HG02840 (cell line): ENCODE measurements at regions not wholly inside any gene's neighbourhood (a gene's known extent, or its start where the extent isn't known, plus 50 kb on each side); places are given as distances from the start of the nearest gene placed in this dataset.
"Not testable (repeated sequence)": the region's sequence is repeated elsewhere in the genome, so short reads cannot be mapped to it uniquely, and the experiment has no call there.

Experiments used
- ATAC-seq: cut with Tn5 transposase; IDR thresholded peaks from one replicate; pipeline ENCODE4 v1.9.1; 2021; ENCODE audit warnings: mild to moderate bottlenecking, moderate library complexity, moderate number of reproducible peaks; ENCODE audit not compliant: unreplicated experiment, low FRiP score

DNA sequence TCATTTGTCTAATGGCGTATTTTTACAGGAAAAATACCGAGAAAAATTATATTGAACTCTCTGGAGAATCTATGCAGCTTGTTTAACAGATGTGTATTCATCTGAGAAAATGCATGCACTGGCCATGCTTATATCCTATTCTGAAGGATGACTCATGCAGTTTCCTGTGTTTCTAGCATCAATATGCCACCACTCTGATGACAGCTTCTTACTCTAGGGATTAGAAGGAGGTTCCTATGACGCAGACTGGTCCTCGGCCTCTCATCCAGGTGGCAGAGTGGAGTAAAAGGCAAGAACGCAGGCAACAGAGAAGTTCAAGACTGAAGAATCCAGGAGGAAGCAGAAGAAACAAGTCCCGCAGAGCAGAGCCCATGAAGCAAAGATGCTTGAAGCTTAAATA is 910.0 kb upstream of the ROBO1 start:
- ATAC-seq: no peak

DNA sequence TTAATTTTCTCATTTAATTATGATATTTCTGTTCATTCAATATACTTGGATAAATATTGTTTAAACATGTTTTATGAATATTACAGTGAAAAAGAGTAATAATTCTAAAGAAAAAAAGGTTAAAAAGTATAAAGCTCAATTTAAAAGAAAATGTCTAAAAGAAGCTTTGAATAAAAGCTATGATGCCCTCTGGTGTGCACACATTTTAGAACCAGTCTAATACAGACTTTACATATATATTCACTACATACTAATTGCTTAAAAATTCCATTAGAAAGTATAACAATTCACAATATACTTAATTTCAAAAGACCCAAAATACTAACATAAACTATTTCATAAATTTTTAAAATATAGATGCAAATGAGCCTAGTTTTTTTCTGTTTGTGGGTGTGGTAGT is 909.1 kb upstream of the ROBO1 start:
- no peak for ATAC-seq

DNA sequence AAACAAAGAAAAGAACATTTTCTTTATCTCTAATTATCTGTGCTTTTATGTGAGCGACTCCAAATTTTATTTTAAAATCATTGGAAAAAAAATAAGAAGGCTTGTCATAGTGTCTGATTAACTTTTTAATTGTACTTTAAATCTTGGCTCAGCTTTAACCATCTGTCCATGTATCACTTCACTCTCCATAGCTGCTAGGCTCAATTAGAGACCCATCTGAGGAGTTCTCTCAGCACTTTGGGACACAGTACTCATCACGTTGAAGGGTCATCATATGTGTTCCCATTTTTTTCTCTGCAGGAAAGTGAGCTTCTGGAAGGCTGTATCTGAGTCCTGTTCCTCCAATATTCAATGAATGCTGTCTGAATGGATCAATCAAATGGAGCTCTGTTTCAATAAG is 908.5 kb upstream of the ROBO1 start:
- ATAC-seq: no peak

DNA sequence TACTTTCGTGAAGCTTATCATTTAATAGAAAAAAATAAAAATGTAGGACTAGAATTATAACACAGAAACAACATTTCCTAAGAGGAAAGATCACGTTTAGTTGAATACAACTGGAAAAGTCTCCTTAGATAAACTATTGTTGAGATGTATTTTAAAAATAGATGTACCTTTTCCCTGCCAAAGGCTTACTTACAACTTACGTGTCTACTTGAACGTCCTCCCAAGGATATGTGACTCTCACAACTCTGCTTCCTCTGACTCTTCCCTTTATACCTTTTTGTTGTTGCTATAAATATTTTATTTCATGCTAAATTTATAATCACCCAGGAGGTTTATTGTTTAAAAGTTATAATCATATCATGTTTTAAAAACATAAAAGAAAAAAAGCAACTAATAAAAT is 908.0 kb upstream of the ROBO1 start:
- ATAC-seq: no peak

DNA sequence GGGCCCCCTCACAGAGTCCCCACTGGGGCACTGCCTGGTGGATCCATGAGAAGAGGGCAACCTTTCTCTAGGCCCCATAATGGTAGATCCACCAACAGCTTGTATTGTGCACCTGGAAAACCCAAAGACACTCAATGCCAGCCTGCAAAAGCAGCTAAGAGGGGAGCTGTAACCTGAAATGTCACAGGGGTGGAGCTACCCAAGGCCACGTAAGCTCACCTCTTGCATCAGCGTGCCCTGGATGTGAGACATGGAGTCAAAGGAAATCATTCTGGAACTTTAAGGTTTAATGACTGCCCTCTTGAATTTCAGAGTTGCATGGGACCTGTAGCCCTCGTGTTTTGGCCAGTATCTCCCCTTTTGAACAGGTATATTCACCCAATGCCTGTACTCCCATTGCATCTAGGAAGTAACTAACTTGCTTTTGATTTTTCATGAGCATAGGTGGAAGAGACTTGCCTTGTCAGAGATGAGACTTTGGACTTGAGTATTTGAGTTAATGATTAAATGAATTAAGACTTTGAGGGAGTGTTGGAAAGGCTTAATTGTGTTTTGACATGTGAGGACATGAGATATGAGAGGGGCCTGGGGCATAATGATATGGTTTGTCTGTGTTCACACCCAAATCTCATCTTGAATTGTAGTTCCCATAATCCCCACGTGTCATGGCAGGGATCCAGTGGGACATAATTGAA is 900.9 kb upstream of the ROBO1 start:
- ATAC-seq: no peak

DNA sequence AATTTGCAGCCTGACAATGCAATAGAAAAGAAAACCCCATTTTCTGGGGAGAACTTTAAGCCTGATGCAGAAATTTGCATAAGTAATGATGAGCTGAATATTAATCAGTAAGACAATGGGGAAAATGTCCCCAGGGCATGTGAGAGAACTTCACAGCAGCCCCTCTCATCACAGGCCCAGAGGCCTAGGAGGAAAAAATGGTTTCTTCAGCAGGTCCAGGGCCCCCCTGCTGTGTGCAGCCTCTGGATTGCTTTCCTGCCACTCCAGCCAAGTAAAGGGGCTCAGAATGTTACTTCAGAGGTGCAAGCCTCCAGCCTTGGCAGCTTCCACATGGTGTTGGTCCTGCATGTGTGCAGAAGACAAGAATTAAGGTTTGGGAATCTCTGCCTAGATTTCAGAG is 900.3 kb upstream of the ROBO1 start:
- ATAC-seq: no peak

DNA sequence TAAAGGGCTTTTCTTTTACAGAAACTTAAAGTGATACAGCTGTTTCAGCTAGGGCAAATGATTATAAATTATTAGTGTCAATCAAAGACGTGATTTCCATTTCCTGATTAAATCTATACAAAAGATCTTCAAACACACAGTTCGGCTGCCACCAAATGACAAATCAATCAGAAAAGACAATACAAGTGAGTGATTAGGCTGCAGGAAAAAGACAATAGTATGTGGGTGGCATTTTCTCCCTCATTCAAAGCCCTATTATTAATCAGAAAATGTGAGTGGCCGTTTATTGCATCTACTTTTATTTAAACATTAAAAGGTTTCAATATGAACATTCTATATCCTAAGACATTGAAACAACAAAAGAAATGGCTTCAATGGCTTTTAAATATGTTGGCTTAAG is 895.6 kb upstream of the ROBO1 start:
- ATAC-seq: no peak

DNA sequence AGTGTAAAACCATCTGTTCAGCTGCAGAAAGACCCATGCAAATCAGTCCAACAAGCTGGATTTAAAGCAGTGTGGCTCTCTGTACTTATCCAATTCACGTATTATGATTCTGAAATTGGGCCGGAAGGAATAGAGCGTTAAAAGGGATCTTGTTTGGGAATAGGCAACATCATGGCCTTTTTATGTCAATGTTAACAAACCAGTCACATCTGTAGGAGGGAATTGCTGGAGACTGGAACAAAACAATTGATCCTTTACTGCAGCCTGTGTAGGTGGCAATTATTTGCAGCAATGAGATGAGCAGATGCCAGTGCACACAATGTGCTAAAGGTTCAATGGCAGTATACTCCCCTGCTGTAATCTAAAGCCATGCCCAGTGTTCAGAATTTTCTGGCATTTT is 887.4 kb upstream of the ROBO1 start:
- no peak for ATAC-seq

DNA sequence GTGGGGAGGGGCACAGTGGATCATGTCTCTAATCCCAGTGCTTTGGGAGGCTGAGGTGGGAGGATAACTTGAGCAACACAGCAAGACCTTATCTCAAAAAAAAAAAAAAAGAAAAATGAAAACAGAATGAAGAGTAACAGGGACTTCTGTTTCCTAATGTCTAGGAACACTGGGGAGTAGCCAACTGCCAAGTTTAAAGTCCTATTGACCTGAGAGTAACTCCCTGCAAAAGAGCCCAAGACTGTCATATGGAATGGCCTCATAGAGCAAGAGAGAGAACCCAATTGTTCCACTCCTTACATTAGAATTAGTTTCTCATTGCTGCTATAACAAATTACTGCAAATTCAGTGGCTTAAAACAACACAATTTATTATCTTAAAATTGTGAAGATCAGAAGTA is 881.4 kb upstream of the ROBO1 start:
- no peak for ATAC-seq

DNA sequence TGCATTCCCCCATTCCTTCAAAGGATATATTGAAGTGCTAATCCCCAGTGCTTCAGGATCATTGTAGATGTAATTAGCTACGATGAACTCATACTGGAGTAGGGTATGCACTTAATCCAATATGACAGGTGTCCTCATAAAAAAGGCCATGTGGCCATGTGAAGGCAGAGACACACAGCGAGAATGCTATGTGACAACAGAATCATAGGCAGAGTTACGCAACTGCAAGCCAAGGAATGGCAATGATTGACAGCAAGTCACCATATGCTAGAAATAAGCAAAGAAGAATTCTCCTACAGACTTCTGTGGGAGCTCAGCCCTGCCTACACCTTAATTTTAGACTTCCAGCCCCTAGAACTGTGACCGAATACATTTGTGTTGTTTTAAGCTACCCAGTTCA is 875.6 kb upstream of the ROBO1 start:
- ATAC-seq: no peak

DNA sequence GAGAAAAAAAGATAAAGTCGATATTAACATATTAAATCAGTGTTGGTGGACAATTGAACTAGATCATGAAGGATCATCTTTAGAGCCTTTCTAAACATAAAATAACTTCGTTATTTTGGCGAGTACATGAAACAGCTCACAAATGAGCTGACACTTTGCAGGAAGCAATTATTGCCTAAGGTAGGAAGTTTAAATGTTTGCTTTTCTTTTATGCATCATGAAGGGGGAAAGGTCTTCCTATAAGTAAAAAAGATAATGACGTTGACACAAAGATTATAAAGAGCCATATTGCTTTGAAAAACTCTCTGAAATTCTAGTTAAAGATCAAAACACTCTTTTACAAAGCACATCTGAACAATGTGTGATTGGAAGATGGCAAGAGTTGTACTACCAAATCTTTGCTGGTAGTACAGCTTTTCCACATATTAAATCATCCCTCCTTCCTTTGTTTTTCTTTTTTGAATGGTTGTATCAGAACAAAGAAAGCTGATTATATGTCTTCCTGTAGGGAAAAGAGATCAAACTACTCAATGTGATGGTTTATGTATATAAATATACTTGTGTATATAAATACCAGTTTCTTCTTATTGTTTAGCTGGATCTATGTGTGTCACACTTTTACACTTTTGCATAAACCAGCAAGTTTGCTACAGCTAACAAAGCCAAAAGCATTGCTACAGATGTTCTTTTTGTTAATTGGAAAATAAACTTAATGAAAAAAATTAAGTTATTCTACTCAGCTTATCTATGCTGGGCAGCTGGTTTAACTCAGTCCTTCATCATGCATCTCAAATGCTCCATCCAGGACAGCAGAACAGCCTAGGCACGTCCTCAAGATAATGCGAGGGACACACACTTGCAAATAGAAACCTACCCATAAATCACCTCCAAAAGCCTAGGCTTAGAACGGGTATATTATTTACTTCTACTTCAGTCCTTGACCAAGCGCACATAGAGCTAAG is 850.8 kb upstream of the ROBO1 start:
- ATAC-seq: no peak

DNA sequence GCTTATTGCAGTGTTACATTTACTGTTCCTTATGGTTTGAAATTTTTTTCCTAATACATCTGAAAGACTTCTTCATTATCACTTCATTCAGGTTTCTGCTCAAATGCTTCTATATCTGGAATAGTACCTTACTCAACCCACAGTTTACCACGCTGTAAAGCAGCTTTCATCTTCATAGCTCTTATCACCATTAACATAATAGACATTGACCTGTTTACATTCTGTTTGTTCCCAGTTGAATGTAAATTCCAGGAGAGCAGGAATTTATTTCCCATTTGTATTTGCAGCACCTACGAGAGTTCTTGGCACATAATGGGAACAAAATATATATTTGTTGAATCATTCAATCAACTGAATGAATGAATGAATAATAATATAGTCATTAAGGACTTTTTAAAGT is 844.6 kb upstream of the ROBO1 start:
- no peak for ATAC-seq

DNA sequence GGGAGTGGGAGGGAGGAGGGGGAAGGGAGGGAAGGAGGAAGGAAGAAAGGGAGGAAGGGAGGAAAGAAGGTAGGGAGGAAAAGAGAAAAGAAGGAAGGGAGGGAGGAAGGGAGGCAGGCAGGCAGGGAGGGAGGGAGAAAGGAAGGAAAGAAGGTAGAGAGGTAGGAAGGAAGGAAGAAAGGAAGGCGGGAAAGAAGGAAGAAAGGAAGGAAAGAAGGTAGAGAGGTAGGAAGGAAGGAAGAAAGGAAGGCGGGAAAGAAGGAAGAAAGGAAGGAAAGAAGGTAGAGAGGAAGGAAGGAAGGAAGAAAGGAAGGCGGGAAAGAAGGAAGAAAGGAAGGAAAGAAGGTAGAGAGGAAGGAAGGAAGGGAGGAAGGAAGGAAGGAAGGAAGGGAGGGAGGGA is 840.3 kb upstream of the ROBO1 start:
- ATAC-seq: not testable (repeated sequence)

DNA sequence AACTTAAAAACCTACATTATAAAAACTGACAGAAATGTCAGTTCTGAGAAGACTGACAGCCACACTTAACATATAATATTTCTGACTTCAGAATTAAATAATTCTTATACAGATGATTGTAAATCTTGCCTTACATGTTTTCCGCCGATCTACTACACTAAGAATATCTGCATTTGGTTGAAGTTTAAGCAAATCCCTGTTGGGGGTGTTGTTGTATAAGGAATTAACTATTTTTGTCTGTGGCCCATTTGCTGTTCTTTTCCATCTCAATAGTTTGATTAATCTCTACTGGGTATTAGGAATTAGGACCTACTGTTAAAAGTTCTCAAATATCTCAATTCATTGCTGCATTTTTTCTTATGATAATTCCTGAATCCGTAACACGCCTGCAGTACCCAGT is 838.3 kb upstream of the ROBO1 start:
- no peak for ATAC-seq

DNA sequence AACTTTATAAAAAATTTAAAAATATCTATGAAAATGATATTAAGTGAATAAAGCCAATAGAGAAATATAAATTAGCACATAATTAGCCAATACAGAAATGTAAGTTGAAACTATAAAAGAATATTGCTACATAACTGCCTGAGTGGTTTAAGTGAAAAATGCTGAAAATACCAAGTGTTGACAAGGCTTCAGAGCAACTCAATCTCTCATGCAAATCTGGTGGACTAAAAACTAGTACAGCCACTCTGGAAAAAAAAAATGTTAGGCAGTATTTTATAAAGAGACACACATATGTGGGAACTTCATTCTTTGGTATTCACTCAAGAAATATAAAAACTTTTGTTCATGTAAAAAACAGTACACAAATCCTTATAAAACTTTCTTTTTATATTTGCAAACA is 833.7 kb upstream of the ROBO1 start:
- ATAC-seq: no peak

DNA sequence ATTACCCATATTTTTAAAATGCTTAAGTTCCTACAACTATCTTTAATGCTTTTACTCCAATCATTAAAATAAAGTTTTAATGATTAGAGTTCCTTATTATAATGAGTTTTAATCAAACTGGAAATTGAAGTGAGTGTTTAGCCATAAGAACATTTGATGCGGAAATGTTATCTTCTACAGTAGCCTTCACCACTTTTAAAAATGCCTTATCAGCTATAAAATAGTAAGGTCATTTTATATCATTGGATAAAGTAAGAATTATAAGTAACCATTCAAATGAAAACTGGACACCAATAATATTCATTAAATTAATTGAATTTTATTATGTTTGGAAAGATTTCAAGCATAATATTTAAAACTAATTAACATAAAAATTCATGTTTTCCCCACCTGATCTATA is 825.0 kb upstream of the ROBO1 start:
- ATAC-seq: no peak

DNA sequence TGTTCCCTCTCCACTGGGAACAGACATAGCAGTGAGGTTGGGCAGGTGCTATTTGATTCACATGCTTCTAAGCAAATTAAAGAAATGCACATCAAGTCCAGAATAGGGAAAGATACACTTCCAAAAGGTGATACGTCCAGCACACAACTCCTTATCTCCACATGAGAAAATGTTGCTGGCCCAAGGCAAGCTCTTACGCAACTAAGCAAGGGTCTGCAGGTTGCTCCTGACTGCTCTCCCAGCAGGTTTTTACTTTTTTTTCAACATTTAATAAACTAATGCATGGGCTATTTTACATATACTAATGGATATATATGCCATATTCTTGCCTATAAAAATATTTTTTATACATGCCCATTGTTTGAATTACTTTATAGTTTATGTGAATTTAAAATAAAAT is 818.5 kb upstream of the ROBO1 start:
- ATAC-seq: no peak

DNA sequence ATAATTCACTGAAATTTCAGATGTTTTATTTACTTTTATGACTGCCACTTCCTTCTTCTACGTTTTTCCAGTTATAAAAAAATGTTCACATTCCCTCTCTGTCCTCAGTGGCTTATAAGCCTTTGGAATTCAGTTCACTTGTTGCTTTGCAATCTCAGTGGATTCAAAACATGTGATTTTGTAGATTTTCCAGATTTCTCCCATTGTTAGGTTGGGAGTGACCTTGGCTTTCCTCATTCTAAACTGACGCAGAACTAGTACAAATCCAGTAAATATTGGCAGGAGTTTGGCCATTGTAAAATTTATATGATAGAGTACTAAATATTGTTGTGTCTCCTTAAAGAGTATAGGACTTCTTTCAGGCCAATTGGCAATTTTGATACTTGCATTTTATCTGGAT is 812.3 kb upstream of the ROBO1 start:
- ATAC-seq: no peak

DNA sequence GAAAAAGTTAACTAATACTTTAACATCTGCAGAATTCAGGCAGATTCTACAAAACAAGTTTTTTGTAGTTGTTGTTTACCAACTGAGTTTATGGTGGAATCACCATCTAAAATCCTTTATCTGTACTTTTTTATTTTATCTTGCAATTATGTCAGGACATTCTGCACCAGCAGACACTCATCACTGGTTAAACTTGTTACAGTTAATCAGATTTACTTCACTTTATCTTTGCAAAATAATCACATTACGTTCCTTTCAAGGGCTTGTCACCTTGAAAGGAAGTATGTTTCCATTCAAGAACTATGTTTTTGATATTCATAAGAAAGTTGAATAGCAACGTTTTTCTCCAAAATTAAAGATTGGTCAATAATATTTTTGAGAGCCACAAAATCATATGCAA is 796.6 kb upstream of the ROBO1 start:
- ATAC-seq: no peak

DNA sequence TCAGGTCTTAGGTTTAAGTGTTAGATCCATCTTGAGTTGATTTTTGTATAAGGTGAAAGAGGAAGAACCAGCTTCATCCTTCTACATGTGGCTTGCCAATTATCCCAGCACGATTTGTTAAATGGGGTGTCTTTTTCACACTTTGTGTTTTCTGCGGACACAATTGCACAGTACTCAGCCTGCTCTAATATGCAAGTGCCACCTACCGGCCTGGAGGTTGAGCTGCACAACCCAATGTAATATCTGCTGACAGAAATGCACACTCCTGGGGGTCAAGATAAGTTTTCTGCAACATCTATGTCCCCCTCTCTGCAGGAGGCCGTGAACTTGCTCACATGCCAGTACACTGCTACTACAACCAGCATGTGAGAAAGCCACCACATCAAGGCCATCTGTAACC is 791.9 kb upstream of the ROBO1 start:
- ATAC-seq: no peak

DNA sequence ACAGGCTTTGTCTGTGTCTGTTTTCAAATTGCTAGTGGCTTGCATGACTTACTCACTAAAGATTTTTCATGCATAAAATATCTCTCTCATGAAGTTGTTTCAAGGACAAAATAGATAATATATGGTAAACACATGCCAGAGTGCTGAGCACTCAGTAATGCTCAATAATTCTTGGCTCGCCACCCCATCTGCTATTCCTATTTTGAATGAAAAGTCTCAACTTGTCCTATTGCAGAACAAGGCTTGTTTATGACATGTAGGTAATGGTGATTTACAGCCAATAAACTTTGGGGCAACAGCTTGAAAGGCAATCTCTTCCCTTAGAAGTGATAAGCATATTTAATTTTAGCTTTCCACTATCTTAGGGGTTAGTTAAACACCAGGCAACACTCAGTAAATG is 789.0 kb upstream of the ROBO1 start:
- ATAC-seq: no peak

DNA sequence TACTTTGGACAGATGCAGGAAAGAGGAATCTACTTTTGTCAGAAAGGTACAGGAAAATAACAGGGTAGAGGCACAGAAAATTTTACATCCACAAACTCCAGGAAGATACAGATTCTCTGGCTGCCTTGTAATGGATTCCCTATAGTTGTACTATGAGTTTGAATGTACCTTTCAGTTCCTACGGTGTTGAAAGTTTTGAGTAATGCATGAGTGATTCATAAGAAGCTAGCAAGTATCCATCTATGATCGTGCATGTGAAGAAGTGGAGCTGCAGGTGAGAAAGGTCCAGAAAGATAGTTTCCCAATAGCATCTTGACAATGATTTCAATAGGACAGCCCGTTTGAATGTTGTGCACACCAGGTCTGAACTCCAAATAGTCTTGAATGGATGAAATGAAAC is 786.5 kb upstream of the ROBO1 start:
- no peak for ATAC-seq
